ENCODE measurements at regions not wholly inside any gene's neighbourhood (a gene's known extent, or its start where the extent isn't known, plus 50 kb on each side); places are given as distances from the start of the nearest gene placed in this dataset.

DNA sequence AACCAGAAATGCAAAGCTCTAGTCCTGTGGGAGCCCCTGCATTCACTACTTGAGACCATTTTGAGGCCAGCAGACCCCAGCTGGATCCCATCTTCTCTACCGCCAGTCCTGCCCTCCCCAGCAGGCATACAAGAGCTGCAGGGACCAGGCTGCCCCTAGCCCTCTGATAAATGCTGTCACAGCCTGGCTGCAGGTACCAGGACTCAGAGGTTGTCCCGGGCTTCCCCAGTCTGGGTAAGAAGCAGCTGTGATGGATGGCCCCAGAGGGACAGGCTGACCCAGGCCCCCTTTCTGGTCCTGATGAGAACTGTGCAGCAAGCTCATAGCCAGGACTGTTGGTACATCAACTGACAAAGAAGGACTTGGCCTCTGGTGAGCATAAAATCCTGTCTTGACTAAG, 132.9 kb upstream of the APCDD1 start:
- H3K27ac ChIP-seq (ENCODE audit: low read depth in 1 of 2, low read length in 2 of 2): no peak overlapping the region
- POLR2A ChIA-PET: no interaction called here
- no peak for ATAC-seq (ENCODE audit: poor library complexity)
- CTCF ChIA-PET: no interaction called here
- no peak overlapping the region for H3K4me3 Mint-ChIP-seq
- no peaks in the 10 kb centered on the region for H3K9me3 ChIP-seq (ENCODE audit: control insufficient read depth in 1 of 2, insufficient read depth in 1 of 2, low read length in 2 of 2)
- no peak for DNase-seq
- no peak overlapping the region for H3K4me3 ChIP-seq (ENCODE audit: low read length)
- no peaks in the 10 kb centered on the region for H3K27me3 Mint-ChIP-seq
- no peaks in the 10 kb centered on the region for H3K27me3 ChIP-seq (ENCODE audit: control insufficient read depth in 1 of 2, insufficient read depth in 2 of 2, low read length in 2 of 2)
- H3K36me3 ChIP-seq (ENCODE audit: insufficient read depth, low read length): no peaks in the 10 kb centered on the region
- H3K36me3 Mint-ChIP-seq (ENCODE audit: low read depth): no peaks in the 10 kb centered on the region
- intact Hi-C loops (cut with DNase I, micrococcal nuclease): no loop called here
- TF ChIP-seq, protein P1, sequence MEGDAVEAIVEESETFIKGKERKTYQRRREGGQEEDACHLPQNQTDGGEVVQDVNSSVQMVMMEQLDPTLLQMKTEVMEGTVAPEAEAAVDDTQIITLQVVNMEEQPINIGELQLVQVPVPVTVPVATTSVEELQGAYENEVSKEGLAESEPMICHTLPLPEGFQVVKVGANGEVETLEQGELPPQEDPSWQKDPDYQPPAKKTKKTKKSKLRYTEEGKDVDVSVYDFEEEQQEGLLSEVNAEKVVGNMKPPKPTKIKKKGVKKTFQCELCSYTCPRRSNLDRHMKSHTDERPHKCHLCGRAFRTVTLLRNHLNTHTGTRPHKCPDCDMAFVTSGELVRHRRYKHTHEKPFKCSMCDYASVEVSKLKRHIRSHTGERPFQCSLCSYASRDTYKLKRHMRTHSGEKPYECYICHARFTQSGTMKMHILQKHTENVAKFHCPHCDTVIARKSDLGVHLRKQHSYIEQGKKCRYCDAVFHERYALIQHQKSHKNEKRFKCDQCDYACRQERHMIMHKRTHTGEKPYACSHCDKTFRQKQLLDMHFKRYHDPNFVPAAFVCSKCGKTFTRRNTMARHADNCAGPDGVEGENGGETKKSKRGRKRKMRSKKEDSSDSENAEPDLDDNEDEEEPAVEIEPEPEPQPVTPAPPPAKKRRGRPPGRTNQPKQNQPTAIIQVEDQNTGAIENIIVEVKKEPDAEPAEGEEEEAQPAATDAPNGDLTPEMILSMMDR (IDR thresholded peaks at IDR 0.05): no peak
- H3K4me1 Mint-ChIP-seq (ENCODE audit: low read depth): no peaks in the 10 kb centered on the region
- H3K4me1 ChIP-seq (ENCODE audit: insufficient read depth, low read length): no peaks in the 10 kb centered on the region
- H3K9me3 Mint-ChIP-seq: no peaks in the 10 kb centered on the region
- no peak overlapping the region for H3K27ac Mint-ChIP-seq

DNA sequence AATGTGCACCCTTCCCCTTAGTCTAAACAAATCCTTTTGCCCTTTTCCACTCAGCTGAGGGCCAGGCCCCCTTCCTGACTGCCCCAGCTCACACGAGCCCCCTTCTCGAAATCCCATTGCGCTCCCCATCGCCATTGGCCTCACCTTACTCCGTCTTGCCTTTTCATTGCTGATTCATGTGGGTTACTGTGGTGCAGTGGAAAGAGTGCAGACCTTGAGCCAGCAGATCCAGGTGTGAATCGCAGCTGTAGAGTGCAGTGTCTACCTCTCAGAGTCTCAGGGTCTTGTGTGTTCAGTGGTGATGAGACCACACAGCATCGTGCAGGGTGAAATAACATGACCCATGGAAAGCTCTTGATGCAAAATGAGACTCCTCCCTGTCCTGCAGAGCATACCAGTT, 132.4 kb upstream of the APCDD1 start:
- no peaks in the 10 kb centered on the region for H3K4me1 ChIP-seq (ENCODE audit: insufficient read depth, low read length)
- CTCF ChIA-PET: no interaction called here
- no peaks in the 10 kb centered on the region for H3K27me3 Mint-ChIP-seq
- intact Hi-C loops (cut with DNase I, micrococcal nuclease): no loop called here
- H3K4me3 ChIP-seq (ENCODE audit: low read length): no peak overlapping the region
- no peak for ATAC-seq (ENCODE audit: poor library complexity)
- H3K27ac ChIP-seq (ENCODE audit: low read depth in 1 of 2, low read length in 2 of 2): no peak overlapping the region
- no peaks in the 10 kb centered on the region for H3K36me3 Mint-ChIP-seq (ENCODE audit: low read depth)
- H3K27me3 ChIP-seq (ENCODE audit: control insufficient read depth in 1 of 2, insufficient read depth in 2 of 2, low read length in 2 of 2): no peaks in the 10 kb centered on the region
- H3K4me1 Mint-ChIP-seq (ENCODE audit: low read depth): no peaks in the 10 kb centered on the region
- no peak for DNase-seq
- no peak overlapping the region for H3K27ac Mint-ChIP-seq
- TF ChIP-seq, protein P1 (IDR thresholded peaks at IDR 0.05): no peak
- H3K36me3 ChIP-seq (ENCODE audit: insufficient read depth, low read length): no peaks in the 10 kb centered on the region
- no peaks in the 10 kb centered on the region for H3K9me3 ChIP-seq (ENCODE audit: control insufficient read depth in 1 of 2, insufficient read depth in 1 of 2, low read length in 2 of 2)
- H3K4me3 Mint-ChIP-seq: no peak overlapping the region
- POLR2A ChIA-PET: no interaction called here
- H3K9me3 Mint-ChIP-seq: no peaks in the 10 kb centered on the region

DNA sequence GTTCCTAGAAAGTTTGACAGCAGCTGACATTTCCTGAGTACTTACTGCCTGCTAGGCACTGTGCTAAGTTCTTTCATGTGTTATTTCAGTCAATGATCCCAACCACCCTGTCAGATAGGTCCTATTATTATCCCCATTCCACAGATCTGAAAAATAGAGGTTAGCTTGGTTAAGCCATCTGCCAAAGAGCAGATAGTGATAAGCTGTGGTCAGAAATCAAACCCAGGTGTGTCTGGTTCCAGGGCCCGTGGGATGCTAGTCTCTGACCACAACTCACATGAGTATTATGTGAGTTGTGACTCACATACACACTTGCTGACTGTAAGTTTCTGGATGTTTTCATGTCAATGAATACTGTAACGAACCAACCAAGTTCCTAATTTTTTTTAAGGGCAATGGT, 132.0 kb upstream of the APCDD1 start:
- ChIA-PET CTCF (no interaction called here), POLR2A (no interaction called here)
- Mint-ChIP-seq H3K4me3 (no peak overlapping the region), H3K27me3 (no peaks in the 10 kb centered on the region), H3K36me3 (ENCODE audit: low read depth) (no peaks in the 10 kb centered on the region), H3K4me1 (ENCODE audit: low read depth) (no peaks in the 10 kb centered on the region), H3K27ac (no peak overlapping the region), H3K9me3 (no peaks in the 10 kb centered on the region)
- ATAC-seq (ENCODE audit: poor library complexity) (no peak), DNase-seq (no peak)
- Histone ChIP-seq H3K27ac (ENCODE audit: low read depth in 1 of 2, low read length in 2 of 2) (no peak overlapping the region), H3K4me3 (ENCODE audit: low read length) (no peak overlapping the region), H3K4me1 (ENCODE audit: insufficient read depth, low read length) (no peaks in the 10 kb centered on the region), H3K9me3 (ENCODE audit: control insufficient read depth in 1 of 2, insufficient read depth in 1 of 2, low read length in 2 of 2) (no peaks in the 10 kb centered on the region), H3K36me3 (ENCODE audit: insufficient read depth, low read length) (no peaks in the 10 kb centered on the region), H3K27me3 (ENCODE audit: control insufficient read depth in 1 of 2, insufficient read depth in 2 of 2, low read length in 2 of 2) (no peaks in the 10 kb centered on the region)
- TF ChIP-seq, protein P1 (IDR thresholded peaks at IDR 0.05): no peak
- intact Hi-C loops (cut with DNase I, micrococcal nuclease): no loop called here
